Cardiac fibroblast (primary cell): ENCODE measurements at regions not wholly inside any gene's neighbourhood (a gene's known extent, or its start where the extent isn't known, plus 50 kb on each side); places are given as distances from the start of the nearest gene placed in this dataset.
A peak's percentile ranks its signal among the peaks of the same experiment; 100 is the strongest.

Experiments
- DNase-seq, 2 donors: peaks; one replicate each; pipeline versions ENCODE4 v3.0.0 to v3.0.0-alpha.2; 2010; ENCODE audit warnings: low read depth in 2 of 2
- H3K4me3 ChIP-seq, 2 donors: replicated peaks in 1 of 2; 1 replicate in 1 of 2; 2 replicates in 1 of 2; pipeline ENCODE4 v1.5.1; 2011; ENCODE audit warnings: low read depth in 2 of 2, low read length in 2 of 2, mild to moderate bottlenecking in 2 of 2, moderate library complexity in 1 of 2
- TF ChIP-seq, protein P1 (sequence below): IDR thresholded peaks from one replicate; pipeline ENCODE4 v1.5.1; 2011; ENCODE audit warnings: low read depth, mild to moderate bottlenecking, low read length, inconsistent platforms

GRCh38 chr3:127088511-127089351 is 104.2 kb upstream of the PRR23E start:
- DNase-seq, result no peak
- no peak overlapping the region for H3K4me3 ChIP-seq
- TF ChIP-seq, protein P1, sequence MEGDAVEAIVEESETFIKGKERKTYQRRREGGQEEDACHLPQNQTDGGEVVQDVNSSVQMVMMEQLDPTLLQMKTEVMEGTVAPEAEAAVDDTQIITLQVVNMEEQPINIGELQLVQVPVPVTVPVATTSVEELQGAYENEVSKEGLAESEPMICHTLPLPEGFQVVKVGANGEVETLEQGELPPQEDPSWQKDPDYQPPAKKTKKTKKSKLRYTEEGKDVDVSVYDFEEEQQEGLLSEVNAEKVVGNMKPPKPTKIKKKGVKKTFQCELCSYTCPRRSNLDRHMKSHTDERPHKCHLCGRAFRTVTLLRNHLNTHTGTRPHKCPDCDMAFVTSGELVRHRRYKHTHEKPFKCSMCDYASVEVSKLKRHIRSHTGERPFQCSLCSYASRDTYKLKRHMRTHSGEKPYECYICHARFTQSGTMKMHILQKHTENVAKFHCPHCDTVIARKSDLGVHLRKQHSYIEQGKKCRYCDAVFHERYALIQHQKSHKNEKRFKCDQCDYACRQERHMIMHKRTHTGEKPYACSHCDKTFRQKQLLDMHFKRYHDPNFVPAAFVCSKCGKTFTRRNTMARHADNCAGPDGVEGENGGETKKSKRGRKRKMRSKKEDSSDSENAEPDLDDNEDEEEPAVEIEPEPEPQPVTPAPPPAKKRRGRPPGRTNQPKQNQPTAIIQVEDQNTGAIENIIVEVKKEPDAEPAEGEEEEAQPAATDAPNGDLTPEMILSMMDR, result no peak

DNA sequence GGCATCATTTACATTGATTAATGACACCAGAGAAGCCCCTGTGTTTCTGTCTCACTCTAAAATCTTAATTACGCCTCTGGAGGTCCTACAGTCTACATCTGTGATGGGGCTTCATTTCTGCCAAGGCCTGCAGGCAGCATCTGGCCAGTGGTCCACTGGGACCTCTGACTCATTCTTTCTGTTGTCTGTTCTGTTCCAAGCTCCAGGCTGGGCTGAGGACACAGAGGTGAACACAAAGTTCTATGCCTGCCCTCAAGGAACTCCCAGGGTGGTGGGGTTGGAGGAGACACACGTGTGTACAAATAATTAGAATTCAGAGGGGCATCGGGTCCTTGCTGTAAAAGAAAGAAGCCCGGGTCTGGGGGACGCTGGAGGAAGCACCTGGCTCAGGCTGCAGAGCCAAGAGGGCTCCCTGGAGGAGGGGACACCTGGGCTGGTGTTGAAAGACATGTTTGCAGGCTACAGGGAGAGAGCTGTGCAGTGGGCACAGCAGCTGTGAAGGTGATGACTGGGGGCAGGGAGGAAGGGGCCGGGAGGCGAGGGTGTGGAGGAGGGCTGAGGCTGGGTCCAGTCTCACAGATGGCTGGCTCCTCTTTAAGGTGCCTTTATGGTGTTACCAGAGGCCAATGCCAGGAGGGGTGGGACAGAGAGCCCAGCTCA is 103.3 kb upstream of the PRR23E start:
- DNase-seq, result peak; percentile 63 to 84
- no peak overlapping the region for H3K4me3 ChIP-seq
- TF ChIP-seq, protein P1, result no peak

DNA sequence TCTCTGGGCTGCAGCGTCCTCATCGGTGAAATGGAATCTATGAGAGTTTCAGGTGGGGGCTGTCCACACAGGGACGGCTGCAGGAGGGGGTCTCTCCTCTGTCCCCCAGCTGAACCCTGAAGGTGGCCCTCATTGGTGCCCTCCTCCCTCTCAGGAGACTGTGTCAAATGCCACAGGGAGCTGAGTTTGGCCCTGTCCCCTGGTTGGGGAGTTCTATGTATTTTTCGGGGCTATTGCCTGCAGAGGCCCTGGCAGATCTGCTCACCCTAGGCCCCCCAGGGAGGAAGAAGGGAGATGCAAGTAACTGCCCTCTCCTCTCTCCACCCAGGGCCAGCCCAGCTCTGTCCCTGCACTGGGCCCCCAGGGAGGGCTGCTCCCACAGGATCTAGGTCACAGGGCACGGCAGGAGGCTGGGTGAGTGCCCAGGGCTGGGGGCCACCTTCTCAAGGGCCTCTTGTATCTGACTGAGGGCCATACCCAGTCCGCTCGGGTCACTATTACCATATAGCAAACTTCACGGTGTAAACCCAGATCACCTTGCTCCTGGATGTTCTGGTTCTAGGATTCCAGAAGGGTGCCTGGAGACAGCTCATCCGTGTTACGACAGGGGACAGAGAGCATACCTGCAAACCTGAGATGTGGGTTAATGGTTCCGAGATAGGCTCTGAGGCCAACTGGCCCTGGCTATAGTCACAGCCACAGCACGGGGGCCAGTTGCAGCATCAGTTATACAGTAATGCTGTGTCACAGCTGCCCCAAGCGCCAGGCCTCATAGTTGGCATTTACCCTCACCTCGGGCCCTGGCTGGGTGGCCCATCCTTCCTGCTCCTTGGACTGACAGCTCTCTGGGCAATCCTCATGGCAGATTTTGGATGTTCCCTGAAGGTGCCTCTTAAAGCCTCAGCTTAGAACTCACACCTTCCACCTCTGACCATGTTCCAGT is 102.4 kb upstream of the PRR23E start:
- no peak for DNase-seq
- TF ChIP-seq, protein P1, result no peak
- H3K4me3 ChIP-seq, result no peak overlapping the region

- H3K4me3 ChIP-seq, result no peak overlapping the region
- no peak for DNase-seq
Measured at GRCh38 chr3:127091376-127091775, 101.6 kb upstream of the PRR23E start.

DNA sequence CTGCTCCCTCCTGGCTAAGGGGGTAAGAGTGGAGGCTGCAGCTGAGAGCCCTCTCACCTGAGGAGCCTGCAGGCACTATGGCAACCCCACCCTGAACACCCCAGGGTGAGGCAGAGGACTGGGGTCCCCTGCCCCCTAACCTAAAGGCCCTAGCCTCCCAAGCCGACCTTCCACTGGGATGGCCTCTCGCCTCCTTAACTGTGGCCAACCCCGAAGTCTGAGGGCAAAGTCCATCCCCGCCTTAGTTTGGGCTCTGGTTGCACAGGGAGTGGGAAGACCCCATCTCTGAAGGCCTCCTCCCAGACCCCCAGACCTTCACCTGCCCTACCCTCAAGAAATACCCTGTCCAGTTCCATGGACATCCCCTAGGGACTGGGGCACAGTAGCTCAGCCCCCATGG is 100.6 kb upstream of the PRR23E start:
- no peak overlapping the region for H3K4me3 ChIP-seq
- DNase-seq, result no peak
- TF ChIP-seq, protein P1, result no peak

More at GRCh38 chr3:127091376-127091775, 101.6 kb upstream of the PRR23E start:
- TF ChIP-seq, protein P1, result no peak

DNA sequence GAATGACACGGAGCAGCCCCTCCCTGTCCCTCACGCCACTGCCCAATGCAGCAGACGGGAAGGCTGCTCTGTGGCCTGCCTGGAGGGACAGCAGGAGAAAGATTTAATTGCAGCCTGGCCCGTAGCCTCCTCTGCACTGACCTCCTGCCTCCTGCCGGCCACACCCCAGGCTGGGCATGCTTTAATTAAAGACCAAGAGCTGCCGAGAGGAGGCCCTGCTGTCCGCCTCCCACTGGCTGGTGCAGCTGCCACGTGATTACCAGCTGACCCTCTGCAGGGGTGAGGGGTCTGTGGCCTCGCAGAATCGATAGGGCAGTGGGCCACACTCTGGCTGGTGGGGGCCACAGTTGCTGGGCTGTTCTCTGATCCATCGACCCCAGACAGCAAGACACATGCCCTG is 100.2 kb upstream of the PRR23E start:
- TF ChIP-seq, protein P1, result no peak
- no peak for DNase-seq
- no peak overlapping the region for H3K4me3 ChIP-seq
